IMR-90 (cell line): ENCODE measurements at regions not wholly inside any gene's neighbourhood (a gene's known extent, or its start where the extent isn't known, plus 50 kb on each side); places are given as distances from the start of the nearest gene placed in this dataset.

ENCODE experiments used
- ATAC-seq: fragments of 200-7000 bp; cut with Tn5 transposase; 2 replicates; pipeline ENCODE4 v1.9.1; 2020; ENCODE audit warnings: low read depth, mild to moderate bottlenecking, moderate library complexity
- BruUV-seq: library from RNA; stranded (reverse); fragments of 400-500 nt; replicated peaks from 2 replicates; lab custom pipeline; 2021; lab: Mats Ljungman, UMichigan
- CTCF ChIA-PET: fragments of 300-600 bp; formaldehyde crosslinking; extraction: SDS; loops from one replicate; lab custom pipeline; 2021; ENCODE audit warnings: antibody characterized with exemption; lab: Yijun Ruan, JAX
- POLR2A ChIA-PET: fragments of 300-600 bp; sonication (Branson Sonifier 250); formaldehyde crosslinking; loops from one replicate; lab custom pipeline; 2022; ENCODE audit warnings: antibody characterized with exemption; ENCODE audit not compliant: unreplicated experiment; lab: Charles Lee
- DNase-seq: peaks from one replicate; pipeline ENCODE4 v3.0.0; 2013
- H2AFZ ChIP-seq: replicated peaks from 2 replicates; pipeline ENCODE3; 2013; ENCODE audit warnings: low read length, mild to moderate bottlenecking; ENCODE audit not compliant: poor library complexity
- H2AK5ac ChIP-seq: 2 replicates; pipeline ENCODE4 v1.6.1; 2013; ENCODE audit warnings: low read depth, low read length, inconsistent platforms
- H2AK9ac ChIP-seq: replicated peaks from 2 replicates; pipeline ENCODE3; 2013; ENCODE audit warnings: mild to moderate bottlenecking, low read depth, low read length, moderate library complexity; ENCODE audit not compliant: poor library complexity
- H2BK120ac ChIP-seq: 2 replicates; pipeline ENCODE4 v1.6.1; 2013; ENCODE audit warnings: low read depth, low read length, inconsistent platforms
- H2BK15ac ChIP-seq: 3 replicates; pipeline ENCODE4 v1.6.1; 2013; ENCODE audit warnings: low read depth, low read length, inconsistent platforms
- H2BK20ac ChIP-seq: 2 replicates; pipeline ENCODE4 v1.6.1; 2013; ENCODE audit warnings: low read depth, mild to moderate bottlenecking, inconsistent platforms, low read length, moderate library complexity
- H2BK5ac ChIP-seq: 2 replicates; pipeline ENCODE4 v1.6.1; 2013; ENCODE audit warnings: mild to moderate bottlenecking, low read depth, low read length, inconsistent platforms; ENCODE audit not compliant: poor library complexity, severe bottlenecking
- H3K14ac ChIP-seq: replicated peaks from 2 replicates; pipeline ENCODE4 v1.6.1; 2013; ENCODE audit warnings: low read depth, low read length, inconsistent platforms
- H3K18ac ChIP-seq: 2 replicates; pipeline ENCODE4 v1.6.1; 2013; ENCODE audit warnings: low read depth, low read length, control low read depth
- H3K23ac ChIP-seq: 2 replicates; pipeline ENCODE4 v1.6.1; 2013; ENCODE audit warnings: low read depth, low read length, inconsistent platforms
- H3K27ac ChIP-seq: 2 replicates; pipeline ENCODE4 v1.5.1; 2013; ENCODE audit warnings: mild to moderate bottlenecking, control low read depth, low read length; ENCODE audit not compliant: insufficient read depth
- H3K27me3 ChIP-seq: 2 replicates; pipeline ENCODE4 v1.6.1; 2013; ENCODE audit warnings: low read length; ENCODE audit not compliant: control insufficient read depth, insufficient read depth
- H3K36me3 ChIP-seq: 2 replicates; pipeline ENCODE4 v1.6.1; 2013; ENCODE audit warnings: low read length, mixed read lengths; ENCODE audit not compliant: control insufficient read depth, insufficient read depth
- H3K4ac ChIP-seq: 2 replicates; pipeline ENCODE4 v1.6.1; 2013; ENCODE audit warnings: low read depth, low read length, inconsistent platforms
- H3K4me1 ChIP-seq: 2 replicates; pipeline ENCODE4 v1.6.1; 2013; ENCODE audit warnings: low read length, mixed read lengths; ENCODE audit not compliant: control insufficient read depth, insufficient read depth
- H3K4me2 ChIP-seq: 2 replicates; pipeline ENCODE4 v1.6.1; 2013; ENCODE audit warnings: low read depth, mild to moderate bottlenecking, control low read depth, low read length, moderate library complexity
- H3K4me3 ChIP-seq: 2 replicates; pipeline ENCODE4 v1.5.1; 2013; ENCODE audit warnings: low read depth, mild to moderate bottlenecking, control low read depth, low read length, moderate library complexity; ENCODE audit not compliant: insufficient read depth
- H3K56ac ChIP-seq: 2 replicates; pipeline ENCODE4 v1.6.1; 2013; ENCODE audit warnings: low read length, inconsistent platforms; ENCODE audit not compliant: insufficient read depth; ENCODE audit errors: extremely low read depth
- H3K79me1 ChIP-seq, 2 experiments: 2 replicates each; pipeline ENCODE4 v1.6.1; 2013; ENCODE audit warnings: low read length in 2 of 2, inconsistent platforms in 1 of 2, low read depth in 1 of 2
- H3K9ac ChIP-seq: 2 replicates; pipeline ENCODE4 v1.6.1; 2013; ENCODE audit warnings: low read depth, low read length, control low read depth
- H3K9me1 ChIP-seq: 2 replicates; pipeline ENCODE4 v1.6.1; 2013; ENCODE audit warnings: low read length, inconsistent platforms; ENCODE audit not compliant: insufficient read depth
- H3K9me3 ChIP-seq: 2 replicates; pipeline ENCODE4 v1.6.1; 2013; ENCODE audit warnings: low read length; ENCODE audit not compliant: control insufficient read depth, insufficient read depth
- H4K20me1 ChIP-seq: 2 replicates; pipeline ENCODE4 v1.6.1; 2013; ENCODE audit warnings: low read length, inconsistent platforms; ENCODE audit not compliant: insufficient read depth
- H4K5ac ChIP-seq: 2 replicates; pipeline ENCODE4 v1.6.1; 2013; ENCODE audit warnings: mild to moderate bottlenecking, low read depth, low read length, control low read depth
- H4K8ac ChIP-seq, 2 experiments: 2 replicates each; pipeline ENCODE4 v1.6.1; 2013; ENCODE audit warnings: low read depth in 2 of 2, low read length in 2 of 2, control low read depth in 1 of 2, inconsistent platforms in 1 of 2
- H4K91ac ChIP-seq: 2 replicates; pipeline ENCODE4 v1.6.1; 2013; ENCODE audit warnings: low read depth, low read length, inconsistent platforms; ENCODE audit not compliant: insufficient read depth
- BHLHE40 ChIP-seq: fragments of 150-350 bp; IDR thresholded peaks from 2 replicates; pipeline ENCODE4 v1.6.1; 2016; ENCODE audit warnings: mild to moderate bottlenecking, low read depth, low read length
- CHD1 ChIP-seq: IDR thresholded peaks from 2 replicates; pipeline ENCODE4 v1.6.1; 2012; ENCODE audit warnings: low read depth, low read length, improper control_type of control experiment
- CTCF ChIP-seq: conservative IDR thresholded peaks from 2 replicates; pipeline ENCODE4 v1.5.1; 2012; ENCODE audit warnings: mild to moderate bottlenecking, low read depth, low read length, improper control_type of control experiment
- FOS ChIP-seq: fragments of 150-350 bp; IDR thresholded peaks from 2 replicates; pipeline ENCODE4 v1.6.1; 2016; ENCODE audit warnings: low read depth, low read length
- MAFK ChIP-seq: IDR thresholded peaks from 2 replicates; pipeline ENCODE4 v1.6.1; 2012; ENCODE audit warnings: low read depth, low read length, improper control_type of control experiment
- MAZ ChIP-seq: IDR thresholded peaks from 2 replicates; pipeline ENCODE4 v1.6.1; 2012; ENCODE audit warnings: low read depth, mild to moderate bottlenecking, low read length, improper control_type of control experiment, moderate library complexity, borderline replicate concordance
- MXI1 ChIP-seq: IDR thresholded peaks from 2 replicates; pipeline ENCODE4 v1.6.1; 2012; ENCODE audit warnings: low read depth, mild to moderate bottlenecking, low read length, moderate library complexity, borderline replicate concordance
- NFE2L2 ChIP-seq: fragments of 150-350 bp; IDR thresholded peaks from 2 replicates; pipeline ENCODE4 v1.6.1; 2016; ENCODE audit warnings: low read depth, mild to moderate bottlenecking, low read length
- POLR2A ChIP-seq: IDR thresholded peaks from 2 replicates; pipeline ENCODE4 v1.6.1; 2012; ENCODE audit warnings: mild to moderate bottlenecking, low read depth, low read length
- RAD21 ChIP-seq: IDR thresholded peaks from 2 replicates; pipeline ENCODE4 v1.6.1; 2012; ENCODE audit warnings: low read length, improper control_type of control experiment
- RFX5 ChIP-seq: IDR thresholded peaks from 2 replicates; pipeline ENCODE4 v1.8.0; 2012; ENCODE audit warnings: low read depth, mild to moderate bottlenecking, low read length, moderate library complexity
- SMC3 ChIP-seq: fragments of 150-350 bp; IDR thresholded peaks from 2 replicates; pipeline ENCODE4 v1.6.1; 2016; ENCODE audit warnings: low read depth, mild to moderate bottlenecking, antibody characterized with exemption, low read length, moderate library complexity
- USF2 ChIP-seq: fragments of 150-350 bp; IDR thresholded peaks from 2 replicates; pipeline ENCODE4 v1.6.1; 2017; ENCODE audit warnings: mild to moderate bottlenecking, antibody characterized with exemption, low read length, low read depth
- WGBS, 2 experiments: methylation state at CpG; one replicate each; pipeline versions ENCODE4 v1.1.5 to v1.1.7; 2013; ENCODE audit warnings: missing lambda C conversion rate in 2 of 2; ENCODE audit not compliant: insufficient read length in 1 of 2; ENCODE audit errors: extremely low coverage in 2 of 2; 5-methylcytosine and 5-hydroxymethylcytosine counted together
- dilution Hi-C: fragments of 300-500 bp; cut with HindIII; formaldehyde crosslinking; loops from one replicate; pipeline ENCODE4 v1.14.3; 2018; ENCODE audit warnings: low sequenced_read_pairs; ENCODE audit not compliant: unreplicated experiment
- in situ Hi-C: fragments of 300-500 bp; cut with MboI; formaldehyde crosslinking; loops from 3 replicates; pipeline ENCODE4 v1.14.3; 2019; ENCODE audit warnings: low sequenced_read_pairs, inconsistent platforms, mixed read lengths
- intact Hi-C: fragments of 100-400 bp; cut with micrococcal nuclease; formaldehyde crosslinking; loops from 2 replicates; pipeline ENCODE4 v1.10.0; 2022

- Histone ChIP-seq H3K27ac (no peak overlapping the region), H3K4ac (no peak overlapping the region), H3K4me2 (no peak overlapping the region), H3K4me3 (no peak overlapping the region), H3K4me1 (no peaks in the 10 kb centered on the region), H3K18ac (no peak overlapping the region), H3K36me3 (no peaks in the 10 kb centered on the region), H2AK5ac (no peak overlapping the region), H4K5ac (no peak overlapping the region), H3K23ac (no peak overlapping the region), H4K20me1 (no peaks in the 10 kb centered on the region), H3K27me3 (peaks cover 13% of the 10 kb centered on the region), H3K9me3 (0 out of 2 replicates have a peak, but pooled peaks cover 2% of the 10 kb centered on the region), H3K56ac (no peak overlapping the region), H4K91ac (no peak overlapping the region), H4K8ac (no peak overlapping the region), H3K9me1 (no peaks in the 10 kb centered on the region), H3K14ac (no peak overlapping the region), H2BK15ac (no peak overlapping the region), H2AK9ac (no peak overlapping the region), H2BK5ac (no peak overlapping the region), H2AFZ (no peak overlapping the region), H2BK20ac (no peak overlapping the region), H3K79me1 (no peaks in the 10 kb centered on the region), H2BK120ac (no peak overlapping the region), H3K9ac (no peak overlapping the region)
- BruUV-seq: no TSS peak
- in situ Hi-C loops (no loop called here), dilution Hi-C loops (no loop called here), intact Hi-C loops (no loop called here)
- no CpG with 5 or more reads among the region's 1 CpG for whole genome bisulfite sequencing, 2 experiments
- ATAC-seq (no peak), DNase-seq (no peak)
- TF ChIP-seq POLR2A (no peak), BHLHE40 (no peak), CHD1 (no peak), MAFK (no peak), SMC3 (no peak), NFE2L2 (no peak), RAD21 (no peak), FOS (no peak), CTCF (no peak), MAZ (no peak), USF2 (no peak), MXI1 (no peak), RFX5 (no peak)
- ChIA-PET POLR2A (no interaction called here), CTCF (no interaction called here)
These were observed 103.8 kb upstream of the ADPGK start for GRCh38 chr15:72887376-72887775.
